ENCODE measurements at regions not wholly inside any gene's neighbourhood (a gene's known extent, or its start where the extent isn't known, plus 50 kb on each side); places are given as distances from the start of the nearest gene placed in this dataset.

- TF ChIP-seq CTCF (conservative IDR thresholded peaks at IDR 0.05; ENCODE audit: low read depth in 2 of 2) = no peak
- TF ChIP-seq POLR2AphosphoS5 (IDR thresholded peaks at IDR 0.05; ENCODE audit: low read depth) = no peak
- no peak for TF ChIP-seq CREB1 (CRISPR knock-in tag; IDR thresholded peaks at IDR 0.05; ENCODE audit: low read depth)
- no peak for TF ChIP-seq EZH2phosphoT487 (IDR thresholded peaks at IDR 0.05; ENCODE audit: unreplicated experiment)
- no peak for TF ChIP-seq REST (IDR thresholded peaks at IDR 0.05; ENCODE audit: unreplicated experiment)
Observed at GRCh38 chr6:169345146-169345545, 91.5 kb upstream of the THBS2 start.

Data from GM23338 (cell line).